Heart left ventricle (tissue), 13 donors: ENCODE measurements at regions not wholly inside any gene's neighbourhood (a gene's known extent, or its start where the extent isn't known, plus 50 kb on each side); places are given as distances from the start of the nearest gene placed in this dataset.

Source experiments
- POLR2A ChIP-seq, 2 donors: fragments of 450-650 bp; IDR thresholded peaks; one replicate each; pipeline ENCODE4 v1.6.1; 2017; ENCODE audit warnings: antibody characterized with exemption in 2 of 2, mild to moderate bottlenecking in 2 of 2, moderate library complexity in 2 of 2
- TF ChIP-seq, protein P1 (sequence below), 12 donors: fragments of 200-600 bp; sonication (generic) in 4 of 12; IDR thresholded peaks; one replicate each; pipeline versions ENCODE4 v1.5.0 to v1.8.0; 2018 to 2022; ENCODE audit warnings: antibody characterized with exemption in 12 of 12, mild to moderate bottlenecking in 5 of 12
- donor health status: ischemic (EF 13 %, LVEDD 7.1; RV severe dilation, severe dysfunction).
- donor health status: DM: no; HTN: yes; CAD: no.
- donor health status: DM: no; HTN: no; CAD: no.
- donor health status: ischemic (EF 25% LVEDD 6.9; RV normal size, moderate dysfunction).
- donor health status: ischemic (EF 25% LVEDD 5.7; RV mildly dilated, moderate dysfunction).
- donor health status: ischemic (EF 35%, LVEDD 5.7; RV mildly dilated, moderate dysfunction).
- donor health status: nonischemic (EF 11% LVEDD 7.7; RV severe dilation, severe dysfunction).
- donor health status: DM: yes; HTN: yes; CAD: no.
- donor health status: PGD.
- donor health status: ischemic (EF 29% LVEDD 5.4; RV normal size, mild dysfunction).
- donor health status: nonischemic (EF 23%, LVEDD 6.1; RV moderate dilation, normal function).

DNA sequence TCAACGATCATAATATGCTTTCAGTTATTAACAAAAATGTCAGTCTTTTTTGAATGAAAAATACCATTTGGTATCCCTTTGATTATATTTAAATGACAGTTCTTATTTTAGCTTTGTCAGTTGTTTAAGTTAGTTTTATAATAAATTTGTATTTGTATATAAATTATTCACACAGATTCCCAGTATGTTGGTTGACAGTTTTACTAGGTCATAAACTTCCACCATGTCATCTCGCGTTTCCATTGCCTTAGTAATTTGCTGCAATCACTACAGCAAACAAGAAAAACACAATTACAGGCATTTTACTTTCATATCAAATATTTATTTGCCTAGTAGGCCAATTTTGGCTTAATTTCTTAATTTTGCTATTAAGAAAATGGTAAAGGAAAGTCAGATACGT lies 109.6 kb upstream of the ANK2 start:
- no peak for TF ChIP-seq POLR2A (IDR thresholded peaks at IDR 0.05)
- TF ChIP-seq, protein P1, sequence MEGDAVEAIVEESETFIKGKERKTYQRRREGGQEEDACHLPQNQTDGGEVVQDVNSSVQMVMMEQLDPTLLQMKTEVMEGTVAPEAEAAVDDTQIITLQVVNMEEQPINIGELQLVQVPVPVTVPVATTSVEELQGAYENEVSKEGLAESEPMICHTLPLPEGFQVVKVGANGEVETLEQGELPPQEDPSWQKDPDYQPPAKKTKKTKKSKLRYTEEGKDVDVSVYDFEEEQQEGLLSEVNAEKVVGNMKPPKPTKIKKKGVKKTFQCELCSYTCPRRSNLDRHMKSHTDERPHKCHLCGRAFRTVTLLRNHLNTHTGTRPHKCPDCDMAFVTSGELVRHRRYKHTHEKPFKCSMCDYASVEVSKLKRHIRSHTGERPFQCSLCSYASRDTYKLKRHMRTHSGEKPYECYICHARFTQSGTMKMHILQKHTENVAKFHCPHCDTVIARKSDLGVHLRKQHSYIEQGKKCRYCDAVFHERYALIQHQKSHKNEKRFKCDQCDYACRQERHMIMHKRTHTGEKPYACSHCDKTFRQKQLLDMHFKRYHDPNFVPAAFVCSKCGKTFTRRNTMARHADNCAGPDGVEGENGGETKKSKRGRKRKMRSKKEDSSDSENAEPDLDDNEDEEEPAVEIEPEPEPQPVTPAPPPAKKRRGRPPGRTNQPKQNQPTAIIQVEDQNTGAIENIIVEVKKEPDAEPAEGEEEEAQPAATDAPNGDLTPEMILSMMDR (IDR thresholded peaks at IDR 0.05): no peak
